Sigmoid colon (tissue), 6 donors: ENCODE measurements at regions not wholly inside any gene's neighbourhood (a gene's known extent, or its start where the extent isn't known, plus 50 kb on each side); places are given as distances from the start of the nearest gene placed in this dataset.
"Not testable (repeated sequence)": the region's sequence is repeated elsewhere in the genome, so short reads cannot be mapped to it uniquely, and the experiment has no call there.

Source experiments
- DNase-seq: peaks from one replicate; pipeline ENCODE4 v3.0.0-alpha.2; 2019
- H3K27ac ChIP-seq, 4 donors: fragments of 200-600 bp; sonication (generic); one replicate each; pipeline ENCODE4 v1.5.1; 2016 to 2019; ENCODE audit warnings: mild to moderate bottlenecking in 1 of 4
- H3K27me3 ChIP-seq, 3 donors: fragments of 200-600 bp; sonication (generic); one replicate each; pipeline ENCODE4 v1.5.1; 2019; ENCODE audit warnings: mild to moderate bottlenecking in 1 of 3
- H3K36me3 ChIP-seq, 4 donors: fragments of 200-600 bp; sonication (generic); one replicate each; pipeline ENCODE4 v1.5.1; 2016 to 2019
- H3K4me1 ChIP-seq, 4 donors: fragments of 200-600 bp; sonication (generic); one replicate each; pipeline ENCODE4 v1.5.1; 2017 to 2019
- H3K4me3 ChIP-seq, 4 donors: fragments of 200-600 bp; sonication (generic); one replicate each; pipeline ENCODE4 v1.5.1; 2017 to 2019; ENCODE audit warnings: mild to moderate bottlenecking in 2 of 4, moderate library complexity in 1 of 4
- H3K9me3 ChIP-seq, 4 donors: fragments of 200-600 bp in 3 of 4; sonication (generic) in 3 of 4; one replicate each; pipeline versions ENCODE4 v1.5.1 to v1.6.1; 2013 to 2019
- CTCF ChIP-seq, 4 experiments: fragments of 450-650 bp in 3 of 4; fragments of 200-600 bp in 1 of 4; IDR thresholded peaks; one replicate each; pipeline ENCODE4 v1.5.1; 2016 to 2019; ENCODE audit warnings: antibody characterized with exemption in 4 of 4, mild to moderate bottlenecking in 3 of 4, moderate library complexity in 2 of 4
- EP300 ChIP-seq, 4 donors: sonication (generic); formaldehyde crosslinking; IDR thresholded peaks; one replicate each; pipeline ENCODE4 v1.6.1; 2017; ENCODE audit warnings: antibody characterized with exemption in 4 of 4
- POLR2A ChIP-seq, 2 donors: fragments of 450-650 bp; IDR thresholded peaks; one replicate each; pipeline ENCODE4 v1.6.1; 2016; ENCODE audit warnings: antibody characterized with exemption in 2 of 2, mild to moderate bottlenecking in 2 of 2, moderate library complexity in 2 of 2
- POLR2AphosphoS5 ChIP-seq, 4 donors: sonication (generic); formaldehyde crosslinking; IDR thresholded peaks; one replicate each; pipeline ENCODE4 v1.6.1; 2017; ENCODE audit warnings: antibody characterized with exemption in 4 of 4
- WGBS, 2 donors: extraction: QIAGEN DNeasy Blood & Tissue Kit; methylation state at CpG; one replicate each; pipeline ENCODE4 v1.1.7; 2013; 5-methylcytosine and 5-hydroxymethylcytosine counted together
- intact Hi-C: fragments of 100-400 bp; cut with DNase I; formaldehyde crosslinking; loops from one replicate; pipeline ENCODE4 v1.15.1; 2023
- donor health status: healthy with polysubstance abuse.
- donor health status: healthy.

- Histone ChIP-seq H3K4me1 (no peaks in the 10 kb centered on the region), H3K4me3 (no peak overlapping the region), H3K36me3 (no peaks in the 10 kb centered on the region), H3K27ac (no peak overlapping the region), H3K9me3 (no peaks in the 10 kb centered on the region), H3K27me3 (no peaks in the 10 kb centered on the region)
- TF ChIP-seq POLR2A (IDR thresholded peaks at IDR 0.05) = no peak
- no peak for TF ChIP-seq EP300 (IDR thresholded peaks at IDR 0.05)
- no peak for TF ChIP-seq POLR2AphosphoS5 (IDR thresholded peaks at IDR 0.05)
- TF ChIP-seq CTCF (IDR thresholded peaks at IDR 0.05) = no peak
- intact Hi-C loops = no loop called here
- 90 to 91% methylated on average over 1 of the region's 1 CpG for WGBS, 2 donors
- no peak for DNase-seq
Observed at GRCh38 chr2:76178610-76179009, 467.9 kb upstream of the GCFC2 start.

- WGBS, 2 donors = 85 to 86% methylated on average over 3 of the region's 3 CpGs
- Histone ChIP-seq H3K36me3 (no peaks in the 10 kb centered on the region), H3K4me1 (no peaks in the 10 kb centered on the region), H3K27me3 (no peaks in the 10 kb centered on the region), H3K4me3 (no peak overlapping the region), H3K27ac (no peak overlapping the region), H3K9me3 (peaks cover 0 to 3% (median 0%) of the 10 kb centered on the region in 4 donors)
- no peak for DNase-seq
- TF ChIP-seq CTCF (IDR thresholded peaks at IDR 0.05) (no peak), POLR2A (IDR thresholded peaks at IDR 0.05) (no peak), POLR2AphosphoS5 (IDR thresholded peaks at IDR 0.05) (no peak), EP300 (IDR thresholded peaks at IDR 0.05) (no peak)
- intact Hi-C loops = no loop called here
Observed at GRCh38 chr2:76175295-76175694, 464.6 kb upstream of the GCFC2 start.

GRCh38 chr2:76174505-76174904 is 463.8 kb upstream of the GCFC2 start:
- H3K27me3 ChIP-seq = no peaks in the 10 kb centered on the region
- H3K4me3 ChIP-seq = no peak overlapping the region
- H3K36me3 ChIP-seq = no peaks in the 10 kb centered on the region
- H3K4me1 ChIP-seq = no peaks in the 10 kb centered on the region
- H3K9me3 ChIP-seq = peaks cover 0 to 3% (median 0%) of the 10 kb centered on the region in 4 donors
- intact Hi-C loops = no loop called here
- H3K27ac ChIP-seq = no peak overlapping the region
- WGBS, 2 donors = 56 to 59% methylated on average over 2 of the region's 2 CpGs
- no peak for DNase-seq
- no peak for TF ChIP-seq POLR2A (IDR thresholded peaks at IDR 0.05)
- no peak for TF ChIP-seq EP300 (IDR thresholded peaks at IDR 0.05)
- no peak for TF ChIP-seq POLR2AphosphoS5 (IDR thresholded peaks at IDR 0.05)
- TF ChIP-seq CTCF (IDR thresholded peaks at IDR 0.05) = no peak

- not testable (repeated sequence) for H3K4me3 ChIP-seq
- WGBS, 2 donors = 0 to 65% methylated on average over 1 of the region's 1 CpG
Observed at GRCh38 chr2:76173206-76173605, 462.5 kb upstream of the GCFC2 start.

GRCh38 chr2:76172154-76172595 is 461.5 kb upstream of the GCFC2 start:
- H3K36me3 ChIP-seq, H3K9me3 ChIP-seq, DNase-seq, H3K4me1 ChIP-seq, intact Hi-C loops, H3K27me3 ChIP-seq, H3K27ac ChIP-seq, H3K4me3 ChIP-seq: not testable (repeated sequence)

More at GRCh38 chr2:76173206-76173605, 462.5 kb upstream of the GCFC2 start:
- H3K36me3 ChIP-seq, H3K27ac ChIP-seq, H3K27me3 ChIP-seq, H3K4me1 ChIP-seq, DNase-seq, H3K9me3 ChIP-seq, intact Hi-C loops: not testable (repeated sequence)

GRCh38 chr2:76170856-76171255 is 460.1 kb upstream of the GCFC2 start:
- Histone ChIP-seq H3K36me3 (no peaks in the 10 kb centered on the region), H3K4me3 (no peak overlapping the region), H3K9me3 (peaks cover 0 to 3% (median 0%) of the 10 kb centered on the region in 4 donors), H3K27ac (no peak overlapping the region), H3K4me1 (no peaks in the 10 kb centered on the region), H3K27me3 (no peaks in the 10 kb centered on the region)
- 54 to 68% methylated on average over 2 of the region's 2 CpGs for WGBS, 2 donors
- no peak for DNase-seq
- TF ChIP-seq POLR2A (IDR thresholded peaks at IDR 0.05) = no peak
- no peak for TF ChIP-seq EP300 (IDR thresholded peaks at IDR 0.05)
- intact Hi-C loops = no loop called here
